GM23248 (cell line): ENCODE measurements at regions not wholly inside any gene's neighbourhood (a gene's known extent, or its start where the extent isn't known, plus 50 kb on each side); places are given as distances from the start of the nearest gene placed in this dataset.

Source experiments
- DNase-seq: peaks from one replicate; pipeline ENCODE4 v3.0.0-alpha.2; 2015
- H2AFZ ChIP-seq: fragments of 200-600 bp; sonication (generic); 2 replicates; pipeline ENCODE4 v1.6.1; 2016; ENCODE audit warnings: antibody characterized with exemption
- H3F3A ChIP-seq: fragments of 200-600 bp; sonication (generic); 2 replicates; pipeline ENCODE4 v1.6.1; 2016; ENCODE audit warnings: mild to moderate bottlenecking, antibody characterized with exemption, mixed run types; ENCODE audit not compliant: insufficient read depth
- H3K27ac ChIP-seq: fragments of 200-600 bp; sonication (generic); 2 replicates; pipeline ENCODE4 v1.5.1; 2016; ENCODE audit warnings: mild to moderate bottlenecking
- H3K27me3 ChIP-seq: fragments of 200-600 bp; sonication (generic); replicated peaks from 2 replicates; pipeline ENCODE4 v1.6.1; 2016; ENCODE audit warnings: mild to moderate bottlenecking; ENCODE audit not compliant: insufficient read depth
- H3K36me3 ChIP-seq: fragments of 200-600 bp; sonication (generic); 2 replicates; pipeline ENCODE4 v1.6.1; 2016; ENCODE audit warnings: low read depth, mild to moderate bottlenecking
- H3K4me1 ChIP-seq: fragments of 200-600 bp; sonication (generic); 2 replicates; pipeline ENCODE4 v1.6.1; 2016; ENCODE audit warnings: mild to moderate bottlenecking; ENCODE audit not compliant: insufficient read depth
- H3K4me2 ChIP-seq: fragments of 200-600 bp; sonication (generic); one replicate; pipeline ENCODE4 v1.6.1; 2016; ENCODE audit warnings: mild to moderate bottlenecking; ENCODE audit not compliant: unreplicated experiment
- H3K4me3 ChIP-seq: fragments of 200-600 bp; sonication (generic); 2 replicates; pipeline ENCODE4 v1.5.1; 2016; ENCODE audit warnings: mild to moderate bottlenecking
- H3K79me2 ChIP-seq: fragments of 200-600 bp; sonication (generic); 2 replicates; pipeline ENCODE4 v1.6.1; 2016; ENCODE audit warnings: mild to moderate bottlenecking; ENCODE audit not compliant: insufficient read depth
- H3K9ac ChIP-seq: fragments of 200-600 bp; sonication (generic); 2 replicates; pipeline ENCODE4 v1.6.1; 2016; ENCODE audit warnings: mild to moderate bottlenecking
- H3K9me2 ChIP-seq: fragments of 200-600 bp; sonication (generic); 2 replicates; pipeline ENCODE4 v1.6.1; 2016; ENCODE audit warnings: mixed run types, mild to moderate bottlenecking, moderate library complexity; ENCODE audit not compliant: insufficient read depth
- H3K9me3 ChIP-seq: fragments of 200-600 bp; sonication (generic); one replicate; pipeline ENCODE4 v1.6.1; 2017; ENCODE audit warnings: low read depth
- H4K20me1 ChIP-seq: fragments of 200-600 bp; sonication (generic); 2 replicates; pipeline ENCODE4 v1.6.0; 2016; ENCODE audit not compliant: insufficient read depth
- EZH2 ChIP-seq: fragments of 200-600 bp; sonication (generic); IDR thresholded peaks from 2 replicates; pipeline ENCODE4 v1.6.1; 2018; ENCODE audit warnings: antibody characterized with exemption, mild to moderate bottlenecking; ENCODE audit not compliant: insufficient read depth, poor library complexity, severe bottlenecking
- EZH2phosphoT487 ChIP-seq: fragments of 200-600 bp; sonication (generic); IDR thresholded peaks from 2 replicates; pipeline ENCODE4 v1.6.1; 2018; ENCODE audit warnings: antibody characterized with exemption, moderate library complexity, mild to moderate bottlenecking, low read depth; ENCODE audit not compliant: insufficient read depth
- WGBS, 2 experiments: methylation state at CpG; one replicate each; pipeline ENCODE4 v1.1.6; 2015 to 2017; ENCODE audit warnings: low lambda C conversion rate in 2 of 2, low coverage in 1 of 2; ENCODE audit errors: missing lambda C conversion rate in 2 of 2; 5-methylcytosine and 5-hydroxymethylcytosine counted together
- in situ Hi-C: fragments of 300-500 bp; cut with MboI; formaldehyde crosslinking; loops from 2 replicates; pipeline ENCODE4 v1.15.0; 2020

DNA sequence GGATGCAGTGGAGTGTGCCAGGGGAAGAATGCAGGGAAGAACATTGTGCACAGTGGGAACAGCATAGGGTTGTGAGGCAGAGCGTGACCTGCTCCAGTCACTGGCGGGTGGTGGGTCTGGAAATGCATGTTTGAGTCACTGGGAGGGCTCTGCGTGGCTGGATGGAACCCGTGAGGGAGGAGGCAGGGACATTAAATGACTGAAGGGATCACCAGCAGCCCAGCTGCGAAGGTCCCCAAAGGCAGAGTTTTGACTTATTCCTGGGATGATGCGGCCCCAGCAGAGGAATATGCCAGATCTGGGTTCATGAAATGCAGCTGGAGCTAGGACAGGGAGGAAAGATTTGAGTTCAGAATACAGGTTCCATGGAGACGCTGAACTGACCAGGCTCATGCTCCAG, 104.0 kb upstream of the FGF3 start:
- DNase-seq = no peak
- Histone ChIP-seq H3K4me2 (no peak overlapping the region), H3K4me3 (no peak overlapping the region), H3K9ac (no peak overlapping the region), H4K20me1 (no peaks in the 10 kb centered on the region), H2AFZ (no peak overlapping the region), H3K9me2 (no peaks in the 10 kb centered on the region), H3K79me2 (no peaks in the 10 kb centered on the region), H3K27me3 (peaks cover 45% of the 10 kb centered on the region), H3K4me1 (no peaks in the 10 kb centered on the region), H3F3A (no peaks in the 10 kb centered on the region), H3K27ac (no peak overlapping the region), H3K36me3 (no peaks in the 10 kb centered on the region), H3K9me3 (no peaks in the 10 kb centered on the region)
- no peak for TF ChIP-seq EZH2
- 46% methylated on average over 7 of the region's 7 CpGs for WGBS, 2 experiments
- in situ Hi-C loops = no loop called here

DNA sequence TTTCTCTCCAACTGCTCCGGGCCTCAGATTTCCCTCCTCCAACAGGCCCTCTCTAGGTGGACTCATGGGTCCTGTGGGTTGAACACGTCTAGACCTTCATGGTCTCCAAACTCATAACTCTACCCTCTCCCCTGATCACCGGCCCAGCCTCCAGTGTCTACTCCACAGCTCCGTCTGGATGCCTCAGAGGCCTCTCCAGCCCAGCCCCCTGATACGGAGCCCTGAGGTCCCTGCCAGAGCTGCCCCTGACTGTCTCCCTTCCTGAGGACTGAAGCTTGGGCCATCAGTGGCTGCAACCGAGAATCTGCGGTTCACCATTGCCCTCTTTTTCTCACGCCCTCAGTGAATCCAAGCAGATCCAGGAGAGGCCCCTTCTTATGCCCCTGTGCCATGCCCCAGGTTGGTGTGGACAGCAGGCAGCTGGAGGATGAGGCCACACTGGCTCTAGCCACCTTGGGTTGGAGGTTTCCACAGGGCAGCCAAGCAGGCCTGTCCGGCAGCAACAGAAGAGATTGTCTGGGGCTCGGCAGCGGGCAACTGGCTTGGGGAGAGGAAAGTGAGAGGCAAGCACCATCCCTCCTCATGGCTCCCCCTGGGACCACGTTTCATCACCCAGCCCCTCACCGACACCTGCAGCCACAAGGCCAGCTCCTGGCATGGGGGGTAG, 104.6 kb upstream of the FGF3 start:
- no peak for DNase-seq
- Histone ChIP-seq H3K36me3 (no peaks in the 10 kb centered on the region), H3K9me2 (no peaks in the 10 kb centered on the region), H3K9ac (no peak overlapping the region), H3K27me3 (peaks cover 51% of the 10 kb centered on the region), H4K20me1 (no peaks in the 10 kb centered on the region), H2AFZ (no peak overlapping the region), H3K4me1 (no peaks in the 10 kb centered on the region), H3K4me3 (no peak overlapping the region), H3K9me3 (no peaks in the 10 kb centered on the region), H3K4me2 (no peak overlapping the region), H3K79me2 (no peaks in the 10 kb centered on the region), H3K27ac (no peak overlapping the region), H3F3A (no peaks in the 10 kb centered on the region)
- in situ Hi-C loops = no loop called here
- no peak for TF ChIP-seq EZH2phosphoT487
- TF ChIP-seq EZH2 = no peak
- 52 to 53% methylated on average over 13 of the region's 13 CpGs for WGBS, 2 experiments

- in situ Hi-C loops = loop anchor here (5.0 kb wide), 1 partner anchor 268 kb away; no protein-coding TSS in a partner anchor
- DNase-seq = no peak
- Histone ChIP-seq H4K20me1 (no peaks in the 10 kb centered on the region), H3K9me3 (no peaks in the 10 kb centered on the region), H3K79me2 (no peaks in the 10 kb centered on the region), H3K4me3 (no peak overlapping the region), H3F3A (no peaks in the 10 kb centered on the region), H3K9me2 (no peaks in the 10 kb centered on the region), H2AFZ (no peak overlapping the region), H3K36me3 (no peaks in the 10 kb centered on the region), H3K27me3 (peaks cover 59% of the 10 kb centered on the region), H3K4me2 (no peak overlapping the region), H3K4me1 (no peaks in the 10 kb centered on the region), H3K27ac (no peak overlapping the region), H3K9ac (no peak overlapping the region)
- 31 to 41% methylated on average over 2 of the region's 2 CpGs for WGBS, 2 experiments
- no peak for TF ChIP-seq EZH2
- no peak for TF ChIP-seq EZH2phosphoT487
These were observed 105.3 kb upstream of the FGF3 start for GRCh38 chr11:69924308-69925161.

DNA sequence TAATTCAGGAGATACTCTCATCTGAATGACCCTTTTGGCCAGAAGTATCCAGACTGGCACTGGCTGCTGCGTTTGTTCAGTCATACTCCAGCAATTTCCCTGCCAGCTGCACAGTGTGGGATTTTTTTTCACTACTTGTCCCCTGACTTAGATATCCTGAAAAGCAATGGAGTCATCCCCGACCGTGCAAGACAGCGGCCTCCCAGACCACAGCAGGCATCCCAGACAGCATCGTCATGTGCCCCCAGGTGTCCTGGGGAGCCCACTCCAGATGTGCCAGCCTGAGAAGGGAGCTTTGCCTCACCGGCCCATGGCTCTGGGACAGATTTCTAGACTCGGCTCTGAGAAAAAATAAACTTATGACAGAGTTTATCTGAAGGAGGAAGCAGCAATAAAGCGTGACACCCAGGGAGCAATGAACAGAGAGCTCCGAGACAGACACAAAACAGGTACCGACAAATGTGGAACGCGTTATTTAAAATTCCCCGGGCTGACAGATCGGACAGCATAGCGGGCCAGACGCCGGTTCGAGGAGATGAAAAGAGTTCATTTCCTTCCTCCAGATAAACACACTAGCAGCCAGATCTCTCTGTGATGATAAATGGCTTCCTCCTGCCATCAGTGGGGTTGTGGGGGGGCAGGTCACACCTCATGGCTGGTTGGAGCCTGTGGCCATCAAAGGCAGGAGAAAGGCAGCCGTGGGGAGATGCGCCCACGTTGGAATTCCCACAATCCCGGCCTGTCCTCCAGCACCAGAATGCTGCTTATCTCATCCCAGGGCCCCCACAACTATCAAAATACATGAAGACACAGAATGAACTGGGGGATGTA, 106.4 kb upstream of the FGF3 start:
- no peak overlapping the region for H3K4me2 ChIP-seq
- H3K9me3 ChIP-seq = no peaks in the 10 kb centered on the region
- no peaks in the 10 kb centered on the region for H4K20me1 ChIP-seq
- H3K4me3 ChIP-seq = no peak overlapping the region
- peak; percentile 21 for TF ChIP-seq EZH2
- TF ChIP-seq EZH2phosphoT487 = no peak
- in situ Hi-C loops = loop anchor here (5.0 kb wide), 1 partner anchor 267 kb away; no protein-coding TSS in a partner anchor
- H3K27me3 ChIP-seq = peaks cover 61% of the 10 kb centered on the region
- H3F3A ChIP-seq = no peaks in the 10 kb centered on the region
- H3K9me2 ChIP-seq = no peaks in the 10 kb centered on the region
- H3K4me1 ChIP-seq = no peaks in the 10 kb centered on the region
- H3K9ac ChIP-seq = no peak overlapping the region
- no peak overlapping the region for H3K27ac ChIP-seq
- no peaks in the 10 kb centered on the region for H3K36me3 ChIP-seq
- no peaks in the 10 kb centered on the region for H3K79me2 ChIP-seq
- WGBS, 2 experiments = 2 to 3% methylated on average over 22 of the region's 22 CpGs
- DNase-seq = no peak
- H2AFZ ChIP-seq = no peak overlapping the region
